ENCODE measurements at regions not wholly inside any gene's neighbourhood (a gene's known extent, or its start where the extent isn't known, plus 50 kb on each side); places are given as distances from the start of the nearest gene placed in this dataset.

DNA sequence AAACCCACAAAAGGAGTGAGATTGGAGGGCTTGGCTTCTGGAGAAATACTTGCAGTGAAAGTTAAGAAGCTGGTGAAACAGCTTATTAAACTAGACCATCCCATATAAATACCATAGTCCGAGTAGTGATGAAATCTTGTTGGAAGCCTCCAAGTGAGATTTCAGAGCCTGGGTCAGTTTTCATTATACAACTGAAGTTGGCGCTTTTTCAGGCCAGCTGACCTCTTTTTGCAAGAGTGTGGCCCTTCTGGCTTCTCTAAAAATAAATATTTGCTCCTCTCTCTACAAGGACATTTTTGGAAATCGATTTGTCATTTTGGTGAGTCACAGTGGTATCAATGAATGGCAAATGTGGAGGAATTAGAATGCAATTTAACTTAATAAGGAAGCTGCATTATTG, 51.2 kb upstream of the THRB start:
- no peaks in the 10 kb centered on the region for H3K9me3 Mint-ChIP-seq
- H3K36me3 ChIP-seq (ENCODE audit: insufficient read depth) = no peaks in the 10 kb centered on the region
- no peak overlapping the region for H3K4me3 ChIP-seq
- TF ChIP-seq, protein P1, sequence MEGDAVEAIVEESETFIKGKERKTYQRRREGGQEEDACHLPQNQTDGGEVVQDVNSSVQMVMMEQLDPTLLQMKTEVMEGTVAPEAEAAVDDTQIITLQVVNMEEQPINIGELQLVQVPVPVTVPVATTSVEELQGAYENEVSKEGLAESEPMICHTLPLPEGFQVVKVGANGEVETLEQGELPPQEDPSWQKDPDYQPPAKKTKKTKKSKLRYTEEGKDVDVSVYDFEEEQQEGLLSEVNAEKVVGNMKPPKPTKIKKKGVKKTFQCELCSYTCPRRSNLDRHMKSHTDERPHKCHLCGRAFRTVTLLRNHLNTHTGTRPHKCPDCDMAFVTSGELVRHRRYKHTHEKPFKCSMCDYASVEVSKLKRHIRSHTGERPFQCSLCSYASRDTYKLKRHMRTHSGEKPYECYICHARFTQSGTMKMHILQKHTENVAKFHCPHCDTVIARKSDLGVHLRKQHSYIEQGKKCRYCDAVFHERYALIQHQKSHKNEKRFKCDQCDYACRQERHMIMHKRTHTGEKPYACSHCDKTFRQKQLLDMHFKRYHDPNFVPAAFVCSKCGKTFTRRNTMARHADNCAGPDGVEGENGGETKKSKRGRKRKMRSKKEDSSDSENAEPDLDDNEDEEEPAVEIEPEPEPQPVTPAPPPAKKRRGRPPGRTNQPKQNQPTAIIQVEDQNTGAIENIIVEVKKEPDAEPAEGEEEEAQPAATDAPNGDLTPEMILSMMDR (conservative IDR thresholded peaks at IDR 0.05; ENCODE audit: low read depth in 2 of 2) = no peak
- TF ChIP-seq ZNF114 (CRISPR knock-in tag; IDR thresholded peaks at IDR 0.05) (no peak), JUNB (IDR thresholded peaks at IDR 0.05; ENCODE audit: unreplicated experiment) (no peak), ZNF331 (CRISPR knock-in tag; IDR thresholded peaks at IDR 0.05; ENCODE audit: low read depth) (no peak), STAT1 (IDR thresholded peaks at IDR 0.05; ENCODE audit: unreplicated experiment) (no peak), CREB1 (CRISPR knock-in tag; IDR thresholded peaks at IDR 0.05; ENCODE audit: low read depth) (no peak), EZH2phosphoT487 (IDR thresholded peaks at IDR 0.05; ENCODE audit: unreplicated experiment) (no peak), NANOG (IDR thresholded peaks at IDR 0.05; ENCODE audit: borderline replicate concordance) (no peak), POLR2AphosphoS5 (IDR thresholded peaks at IDR 0.05; ENCODE audit: low read depth) (no peak), EZH2 (IDR thresholded peaks at IDR 0.05; ENCODE audit: low read depth, unreplicated experiment) (no peak)
- TF ChIP-seq, protein P2, sequence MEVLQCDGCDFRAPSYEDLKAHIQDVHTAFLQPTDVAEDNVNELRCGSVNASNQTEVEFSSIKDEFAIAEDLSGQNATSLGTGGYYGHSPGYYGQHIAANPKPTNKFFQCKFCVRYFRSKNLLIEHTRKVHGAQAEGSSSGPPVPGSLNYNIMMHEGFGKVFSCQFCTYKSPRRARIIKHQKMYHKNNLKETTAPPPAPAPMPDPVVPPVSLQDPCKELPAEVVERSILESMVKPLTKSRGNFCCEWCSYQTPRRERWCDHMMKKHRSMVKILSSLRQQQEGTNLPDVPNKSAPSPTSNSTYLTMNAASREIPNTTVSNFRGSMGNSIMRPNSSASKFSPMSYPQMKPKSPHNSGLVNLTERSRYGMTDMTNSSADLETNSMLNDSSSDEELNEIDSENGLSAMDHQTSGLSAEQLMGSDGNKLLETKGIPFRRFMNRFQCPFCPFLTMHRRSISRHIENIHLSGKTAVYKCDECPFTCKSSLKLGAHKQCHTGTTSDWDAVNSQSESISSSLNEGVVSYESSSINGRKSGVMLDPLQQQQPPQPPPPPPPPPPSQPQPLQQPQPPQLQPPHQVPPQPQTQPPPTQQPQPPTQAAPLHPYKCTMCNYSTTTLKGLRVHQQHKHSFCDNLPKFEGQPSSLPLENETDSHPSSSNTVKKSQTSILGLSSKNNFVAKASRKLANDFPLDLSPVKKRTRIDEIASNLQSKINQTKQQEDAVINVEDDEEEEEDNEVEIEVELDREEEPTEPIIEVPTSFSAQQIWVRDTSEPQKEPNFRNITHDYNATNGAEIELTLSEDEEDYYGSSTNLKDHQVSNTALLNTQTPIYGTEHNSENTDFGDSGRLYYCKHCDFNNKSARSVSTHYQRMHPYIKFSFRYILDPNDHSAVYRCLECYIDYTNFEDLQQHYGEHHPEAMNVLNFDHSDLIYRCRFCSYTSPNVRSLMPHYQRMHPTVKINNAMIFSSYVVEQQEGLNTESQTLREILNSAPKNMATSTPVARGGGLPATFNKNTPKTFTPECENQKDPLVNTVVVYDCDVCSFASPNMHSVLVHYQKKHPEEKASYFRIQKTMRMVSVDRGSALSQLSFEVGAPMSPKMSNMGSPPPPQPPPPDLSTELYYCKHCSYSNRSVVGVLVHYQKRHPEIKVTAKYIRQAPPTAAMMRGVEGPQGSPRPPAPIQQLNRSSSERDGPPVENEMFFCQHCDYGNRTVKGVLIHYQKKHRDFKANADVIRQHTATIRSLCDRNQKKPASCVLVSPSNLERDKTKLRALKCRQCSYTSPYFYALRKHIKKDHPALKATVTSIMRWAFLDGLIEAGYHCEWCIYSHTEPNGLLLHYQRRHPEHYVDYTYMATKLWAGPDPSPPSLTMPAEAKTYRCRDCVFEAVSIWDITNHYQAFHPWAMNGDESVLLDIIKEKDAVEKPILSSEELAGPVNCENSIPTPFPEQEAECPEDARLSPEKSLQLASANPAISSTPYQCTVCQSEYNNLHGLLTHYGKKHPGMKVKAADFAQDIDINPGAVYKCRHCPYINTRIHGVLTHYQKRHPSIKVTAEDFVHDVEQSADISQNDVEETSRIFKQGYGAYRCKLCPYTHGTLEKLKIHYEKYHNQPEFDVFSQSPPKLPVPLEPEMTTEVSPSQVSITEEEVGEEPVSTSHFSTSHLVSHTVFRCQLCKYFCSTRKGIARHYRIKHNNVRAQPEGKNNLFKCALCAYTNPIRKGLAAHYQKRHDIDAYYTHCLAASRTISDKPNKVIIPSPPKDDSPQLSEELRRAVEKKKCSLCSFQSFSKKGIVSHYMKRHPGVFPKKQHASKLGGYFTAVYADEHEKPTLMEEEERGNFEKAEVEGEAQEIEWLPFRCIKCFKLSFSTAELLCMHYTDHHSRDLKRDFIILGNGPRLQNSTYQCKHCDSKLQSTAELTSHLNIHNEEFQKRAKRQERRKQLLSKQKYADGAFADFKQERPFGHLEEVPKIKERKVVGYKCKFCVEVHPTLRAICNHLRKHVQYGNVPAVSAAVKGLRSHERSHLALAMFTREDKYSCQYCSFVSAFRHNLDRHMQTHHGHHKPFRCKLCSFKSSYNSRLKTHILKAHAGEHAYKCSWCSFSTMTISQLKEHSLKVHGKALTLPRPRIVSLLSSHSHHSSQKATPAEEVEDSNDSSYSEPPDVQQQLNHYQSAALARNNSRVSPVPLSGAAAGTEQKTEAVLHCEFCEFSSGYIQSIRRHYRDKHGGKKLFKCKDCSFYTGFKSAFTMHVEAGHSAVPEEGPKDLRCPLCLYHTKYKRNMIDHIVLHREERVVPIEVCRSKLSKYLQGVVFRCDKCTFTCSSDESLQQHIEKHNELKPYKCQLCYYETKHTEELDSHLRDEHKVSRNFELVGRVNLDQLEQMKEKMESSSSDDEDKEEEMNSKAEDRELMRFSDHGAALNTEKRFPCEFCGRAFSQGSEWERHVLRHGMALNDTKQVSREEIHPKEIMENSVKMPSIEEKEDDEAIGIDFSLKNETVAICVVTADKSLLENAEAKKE (CRISPR knock-in tag; IDR thresholded peaks at IDR 0.05) = no peak
- TF ChIP-seq, protein P3, sequence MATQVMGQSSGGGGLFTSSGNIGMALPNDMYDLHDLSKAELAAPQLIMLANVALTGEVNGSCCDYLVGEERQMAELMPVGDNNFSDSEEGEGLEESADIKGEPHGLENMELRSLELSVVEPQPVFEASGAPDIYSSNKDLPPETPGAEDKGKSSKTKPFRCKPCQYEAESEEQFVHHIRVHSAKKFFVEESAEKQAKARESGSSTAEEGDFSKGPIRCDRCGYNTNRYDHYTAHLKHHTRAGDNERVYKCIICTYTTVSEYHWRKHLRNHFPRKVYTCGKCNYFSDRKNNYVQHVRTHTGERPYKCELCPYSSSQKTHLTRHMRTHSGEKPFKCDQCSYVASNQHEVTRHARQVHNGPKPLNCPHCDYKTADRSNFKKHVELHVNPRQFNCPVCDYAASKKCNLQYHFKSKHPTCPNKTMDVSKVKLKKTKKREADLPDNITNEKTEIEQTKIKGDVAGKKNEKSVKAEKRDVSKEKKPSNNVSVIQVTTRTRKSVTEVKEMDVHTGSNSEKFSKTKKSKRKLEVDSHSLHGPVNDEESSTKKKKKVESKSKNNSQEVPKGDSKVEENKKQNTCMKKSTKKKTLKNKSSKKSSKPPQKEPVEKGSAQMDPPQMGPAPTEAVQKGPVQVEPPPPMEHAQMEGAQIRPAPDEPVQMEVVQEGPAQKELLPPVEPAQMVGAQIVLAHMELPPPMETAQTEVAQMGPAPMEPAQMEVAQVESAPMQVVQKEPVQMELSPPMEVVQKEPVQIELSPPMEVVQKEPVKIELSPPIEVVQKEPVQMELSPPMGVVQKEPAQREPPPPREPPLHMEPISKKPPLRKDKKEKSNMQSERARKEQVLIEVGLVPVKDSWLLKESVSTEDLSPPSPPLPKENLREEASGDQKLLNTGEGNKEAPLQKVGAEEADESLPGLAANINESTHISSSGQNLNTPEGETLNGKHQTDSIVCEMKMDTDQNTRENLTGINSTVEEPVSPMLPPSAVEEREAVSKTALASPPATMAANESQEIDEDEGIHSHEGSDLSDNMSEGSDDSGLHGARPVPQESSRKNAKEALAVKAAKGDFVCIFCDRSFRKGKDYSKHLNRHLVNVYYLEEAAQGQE (IDR thresholded peaks at IDR 0.05; ENCODE audit: unreplicated experiment) = no peak
- TF ChIP-seq, protein P4, sequence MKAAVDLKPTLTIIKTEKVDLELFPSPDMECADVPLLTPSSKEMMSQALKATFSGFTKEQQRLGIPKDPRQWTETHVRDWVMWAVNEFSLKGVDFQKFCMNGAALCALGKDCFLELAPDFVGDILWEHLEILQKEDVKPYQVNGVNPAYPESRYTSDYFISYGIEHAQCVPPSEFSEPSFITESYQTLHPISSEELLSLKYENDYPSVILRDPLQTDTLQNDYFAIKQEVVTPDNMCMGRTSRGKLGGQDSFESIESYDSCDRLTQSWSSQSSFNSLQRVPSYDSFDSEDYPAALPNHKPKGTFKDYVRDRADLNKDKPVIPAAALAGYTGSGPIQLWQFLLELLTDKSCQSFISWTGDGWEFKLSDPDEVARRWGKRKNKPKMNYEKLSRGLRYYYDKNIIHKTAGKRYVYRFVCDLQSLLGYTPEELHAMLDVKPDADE (IDR thresholded peaks at IDR 0.05) = no peak
- H3F3A ChIP-seq (replicated peaks; ENCODE audit: low read depth) = no peaks in the 10 kb centered on the region
- ATAC-seq = no peak
- H3K27ac Mint-ChIP-seq = no peak overlapping the region
- no peak for DNase-seq (ENCODE audit: low spot score)
- no peak overlapping the region for H3K4me3 Mint-ChIP-seq
- H3K4me2 ChIP-seq = no peak overlapping the region
- H3K27me3 ChIP-seq (ENCODE audit: insufficient read depth) = no peaks in the 10 kb centered on the region
- H3K4me1 Mint-ChIP-seq = no peaks in the 10 kb centered on the region
- no peak overlapping the region for H3K27ac ChIP-seq (ENCODE audit: low read depth)
- no peaks in the 10 kb centered on the region for H3K79me2 ChIP-seq (replicated peaks; ENCODE audit: insufficient read depth)
- H3K9me2 ChIP-seq (ENCODE audit: insufficient read depth) = no peaks in the 10 kb centered on the region
- H3K27me3 Mint-ChIP-seq (ENCODE audit: insufficient read depth, low read depth, poor library complexity) = no peaks in the 10 kb centered on the region
- H4K20me1 ChIP-seq (replicated peaks; ENCODE audit: insufficient read depth) = no peaks in the 10 kb centered on the region
- no peaks in the 10 kb centered on the region for H3K36me3 Mint-ChIP-seq (ENCODE audit: low read depth)
- H2AFZ ChIP-seq = no peak overlapping the region
- H3K4me1 ChIP-seq (ENCODE audit: insufficient read depth) = no peaks in the 10 kb centered on the region
